ENCODE measurements at regions not wholly inside any gene's neighbourhood (a gene's known extent, or its start where the extent isn't known, plus 50 kb on each side); places are given as distances from the start of the nearest gene placed in this dataset.

GRCh38 chr14:99067141-99067920 lies 204.7 kb downstream of the BCL11B start:
- no peak for TF ChIP-seq CTCF (conservative IDR thresholded peaks at IDR 0.05; ENCODE audit: low read depth, low read length)
- no peak overlapping the region for H3K4me3 ChIP-seq (ENCODE audit: low read depth, low read length)
- no peak for DNase-seq (ENCODE audit: low read depth)

GRCh38 chr14:99067927-99068326 lies 204.1 kb downstream of the BCL11B start:
- no peak for DNase-seq (ENCODE audit: low read depth)
- no peak overlapping the region for H3K4me3 ChIP-seq (ENCODE audit: low read depth, low read length)
- TF ChIP-seq CTCF (conservative IDR thresholded peaks at IDR 0.05; ENCODE audit: low read depth, low read length), result no peak

GRCh38 chr14:99069946-99070345 lies 202.1 kb downstream of the BCL11B start:
- TF ChIP-seq CTCF (conservative IDR thresholded peaks at IDR 0.05; ENCODE audit: low read depth, low read length), result no peak
- DNase-seq (ENCODE audit: low read depth), result no peak
- no peak overlapping the region for H3K4me3 ChIP-seq (ENCODE audit: low read depth, low read length)

- no peak for DNase-seq (ENCODE audit: low read depth)
- no peak for TF ChIP-seq CTCF (conservative IDR thresholded peaks at IDR 0.05; ENCODE audit: low read depth, low read length)
- H3K4me3 ChIP-seq (ENCODE audit: low read depth, low read length), result no peak overlapping the region
These were observed 199.6 kb downstream of the BCL11B start for GRCh38 chr14:99072433-99072832.

- no peak for DNase-seq (ENCODE audit: low read depth)
- no peak overlapping the region for H3K4me3 ChIP-seq (ENCODE audit: low read depth, low read length)
- no peak for TF ChIP-seq CTCF (conservative IDR thresholded peaks at IDR 0.05; ENCODE audit: low read depth, low read length)
These were observed 199.0 kb downstream of the BCL11B start for GRCh38 chr14:99072956-99073355.

- H3K4me3 ChIP-seq (ENCODE audit: low read depth, low read length), result no peak overlapping the region
- no peak for TF ChIP-seq CTCF (conservative IDR thresholded peaks at IDR 0.05; ENCODE audit: low read depth, low read length)
- DNase-seq (ENCODE audit: low read depth), result no peak
These were observed 198.6 kb downstream of the BCL11B start for GRCh38 chr14:99073431-99073830.

- DNase-seq (ENCODE audit: low read depth), result no peak
- no peak overlapping the region for H3K4me3 ChIP-seq (ENCODE audit: low read depth, low read length)
- no peak for TF ChIP-seq CTCF (conservative IDR thresholded peaks at IDR 0.05; ENCODE audit: low read depth, low read length)
These were observed 196.9 kb downstream of the BCL11B start for GRCh38 chr14:99075061-99075460.

Data from epithelial cell of proximal tubule (primary cell).